HepG2 (cell line): ENCODE measurements at regions not wholly inside any gene's neighbourhood (a gene's known extent, or its start where the extent isn't known, plus 50 kb on each side); places are given as distances from the start of the nearest gene placed in this dataset.

Source experiments
- IKZF1 ChIP-seq: fragments of 450-650 bp; IDR thresholded peaks from 2 replicates; pipeline ENCODE4 v1.7.1; 2016
- NCOA1 ChIP-seq: sonication (generic); formaldehyde crosslinking; IDR thresholded peaks from 2 replicates; pipeline ENCODE4 v1.9.0; 2021; ENCODE audit warnings: missing genetic modification reagents
- SUZ12 ChIP-seq: fragments of 150-350 bp; IDR thresholded peaks from 2 replicates; pipeline ENCODE4 v1.6.1; 2014; ENCODE audit warnings: low read depth, low read length
- YY1 ChIP-seq: IDR thresholded peaks from 2 replicates; pipeline ENCODE4 v1.6.1; 2011; ENCODE audit warnings: low read length, low read depth, moderate library complexity, mild to moderate bottlenecking; ENCODE audit not compliant: insufficient read depth, insufficient replicate concordance
- ZNF205 ChIP-seq: IDR thresholded peaks from 2 replicates; pipeline ENCODE4 v1.6.1; 2018; ENCODE audit warnings: missing biosample characterization, missing genetic modification reagents
- TF ChIP-seq, protein P1 (sequence below): sonication (generic); formaldehyde crosslinking; IDR thresholded peaks from 2 replicates; pipeline ENCODE4 v1.5.0; 2020; ENCODE audit warnings: mild to moderate bottlenecking, missing genetic modification reagents, moderate library complexity
- TF ChIP-seq, protein P2 (sequence below): sonication (generic); formaldehyde crosslinking; IDR thresholded peaks from 2 replicates; pipeline ENCODE4 v1.8.1; 2023; ENCODE audit warnings: missing genetic modification reagents, inconsistent platforms, borderline replicate concordance

DNA sequence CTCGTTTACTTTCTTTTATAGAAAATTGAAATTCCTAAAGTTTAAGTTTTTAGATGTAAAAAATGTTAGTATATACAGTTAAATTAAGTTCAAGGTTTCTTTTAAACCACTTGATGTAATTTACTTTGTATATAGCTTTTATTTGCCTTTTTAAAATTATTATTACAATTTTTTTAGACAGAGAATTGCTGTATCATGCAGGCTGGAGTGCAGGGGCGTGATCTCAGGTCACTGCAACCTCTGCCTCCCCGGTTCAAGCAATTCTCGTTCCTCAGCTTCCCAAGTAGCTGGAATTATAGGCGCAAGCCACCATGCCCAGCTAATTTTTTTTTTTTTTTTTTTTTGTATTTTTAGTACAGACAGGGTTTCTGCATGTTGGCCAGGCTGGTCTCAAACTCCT, 75.0 kb downstream of the KCNRG start:
- no peak for TF ChIP-seq ZNF205 (CRISPR knock-in tag)
- no peak for TF ChIP-seq NCOA1
- TF ChIP-seq, protein P1, sequence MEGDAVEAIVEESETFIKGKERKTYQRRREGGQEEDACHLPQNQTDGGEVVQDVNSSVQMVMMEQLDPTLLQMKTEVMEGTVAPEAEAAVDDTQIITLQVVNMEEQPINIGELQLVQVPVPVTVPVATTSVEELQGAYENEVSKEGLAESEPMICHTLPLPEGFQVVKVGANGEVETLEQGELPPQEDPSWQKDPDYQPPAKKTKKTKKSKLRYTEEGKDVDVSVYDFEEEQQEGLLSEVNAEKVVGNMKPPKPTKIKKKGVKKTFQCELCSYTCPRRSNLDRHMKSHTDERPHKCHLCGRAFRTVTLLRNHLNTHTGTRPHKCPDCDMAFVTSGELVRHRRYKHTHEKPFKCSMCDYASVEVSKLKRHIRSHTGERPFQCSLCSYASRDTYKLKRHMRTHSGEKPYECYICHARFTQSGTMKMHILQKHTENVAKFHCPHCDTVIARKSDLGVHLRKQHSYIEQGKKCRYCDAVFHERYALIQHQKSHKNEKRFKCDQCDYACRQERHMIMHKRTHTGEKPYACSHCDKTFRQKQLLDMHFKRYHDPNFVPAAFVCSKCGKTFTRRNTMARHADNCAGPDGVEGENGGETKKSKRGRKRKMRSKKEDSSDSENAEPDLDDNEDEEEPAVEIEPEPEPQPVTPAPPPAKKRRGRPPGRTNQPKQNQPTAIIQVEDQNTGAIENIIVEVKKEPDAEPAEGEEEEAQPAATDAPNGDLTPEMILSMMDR, result no peak
- TF ChIP-seq YY1, result no peak
- TF ChIP-seq SUZ12, result no peak
- TF ChIP-seq, protein P2, sequence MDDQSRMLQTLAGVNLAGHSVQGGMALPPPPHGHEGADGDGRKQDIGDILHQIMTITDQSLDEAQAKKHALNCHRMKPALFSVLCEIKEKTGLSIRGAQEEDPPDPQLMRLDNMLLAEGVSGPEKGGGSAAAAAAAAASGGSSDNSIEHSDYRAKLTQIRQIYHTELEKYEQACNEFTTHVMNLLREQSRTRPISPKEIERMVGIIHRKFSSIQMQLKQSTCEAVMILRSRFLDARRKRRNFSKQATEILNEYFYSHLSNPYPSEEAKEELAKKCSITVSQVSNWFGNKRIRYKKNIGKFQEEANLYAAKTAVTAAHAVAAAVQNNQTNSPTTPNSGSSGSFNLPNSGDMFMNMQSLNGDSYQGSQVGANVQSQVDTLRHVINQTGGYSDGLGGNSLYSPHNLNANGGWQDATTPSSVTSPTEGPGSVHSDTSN, result no peak
- TF ChIP-seq IKZF1, result no peak
